GM18907 (cell line): ENCODE measurements at regions not wholly inside any gene's neighbourhood (a gene's known extent, or its start where the extent isn't known, plus 50 kb on each side); places are given as distances from the start of the nearest gene placed in this dataset.
"Not testable (repeated sequence)": the region's sequence is repeated elsewhere in the genome, so short reads cannot be mapped to it uniquely, and the experiment has no call there.

Source experiments
- ATAC-seq: cut with Tn5 transposase; IDR thresholded peaks from one replicate; pipeline ENCODE4 v1.9.1; 2021; ENCODE audit warnings: mild to moderate bottlenecking, moderate library complexity; ENCODE audit not compliant: unreplicated experiment

DNA sequence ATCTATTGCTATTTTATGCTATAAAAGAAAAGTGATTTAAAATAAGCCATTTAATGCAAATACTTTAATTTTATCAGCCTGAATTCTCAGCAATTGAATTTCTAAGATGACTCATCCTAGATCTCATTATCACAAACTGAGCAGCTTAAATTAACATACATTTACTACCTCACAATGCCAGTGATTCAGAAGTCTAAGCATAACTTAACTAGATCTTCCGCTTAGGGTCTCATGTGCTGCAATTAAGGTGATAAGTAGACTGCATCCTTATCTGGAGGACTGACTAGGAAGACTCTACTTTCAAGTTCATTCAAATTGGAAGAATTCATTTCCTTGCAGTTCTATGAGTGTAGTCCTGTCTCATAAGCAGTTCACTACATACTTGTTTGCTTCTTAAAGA is 286.6 kb downstream of the COL11A1 start:
- no peak for ATAC-seq

GRCh38 chr1:102800406-102800805 is 307.9 kb downstream of the COL11A1 start:
- ATAC-seq: no peak

- ATAC-seq: no peak
Observed at GRCh38 chr1:102799496-102799895, 308.8 kb downstream of the COL11A1 start.

DNA sequence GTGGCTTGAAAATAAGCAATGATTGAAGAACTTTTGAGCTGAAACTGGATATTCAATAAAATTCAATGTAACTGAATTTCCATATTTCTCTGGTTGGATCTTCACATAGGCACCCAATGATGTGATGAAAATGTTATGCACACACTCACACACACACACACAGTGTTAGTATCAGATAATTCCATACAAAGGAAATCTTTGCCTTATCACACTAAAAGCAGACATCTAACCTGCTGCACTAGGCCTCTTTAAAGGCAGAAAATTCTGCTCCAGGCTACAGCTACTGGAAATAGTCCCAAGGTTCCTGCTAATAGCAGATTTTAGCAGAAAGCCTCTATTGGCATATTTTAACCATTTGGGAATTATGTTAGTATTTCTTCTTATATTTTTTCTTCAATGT is 309.6 kb downstream of the COL11A1 start:
- no peak for ATAC-seq

DNA sequence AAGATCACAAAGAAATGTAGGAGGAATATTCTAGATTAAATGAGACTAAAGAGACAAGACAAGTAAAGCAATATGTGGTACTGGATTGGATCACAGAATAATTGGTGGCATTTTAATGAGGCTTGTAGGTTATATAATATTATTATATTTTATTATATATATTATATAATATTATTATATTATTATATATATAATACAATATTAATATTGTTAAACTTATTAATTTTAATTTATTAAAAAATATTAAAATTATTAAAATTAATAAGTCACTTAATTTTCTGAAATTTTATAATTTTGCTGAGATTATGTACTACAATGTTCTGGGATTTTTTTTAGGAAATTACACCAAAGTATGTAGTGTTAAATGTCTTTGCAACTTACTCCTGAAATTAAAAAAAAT is 311.9 kb downstream of the COL11A1 start:
- no peak for ATAC-seq

GRCh38 chr1:102790997-102791396 is 317.3 kb downstream of the COL11A1 start:
- no peak for ATAC-seq

DNA sequence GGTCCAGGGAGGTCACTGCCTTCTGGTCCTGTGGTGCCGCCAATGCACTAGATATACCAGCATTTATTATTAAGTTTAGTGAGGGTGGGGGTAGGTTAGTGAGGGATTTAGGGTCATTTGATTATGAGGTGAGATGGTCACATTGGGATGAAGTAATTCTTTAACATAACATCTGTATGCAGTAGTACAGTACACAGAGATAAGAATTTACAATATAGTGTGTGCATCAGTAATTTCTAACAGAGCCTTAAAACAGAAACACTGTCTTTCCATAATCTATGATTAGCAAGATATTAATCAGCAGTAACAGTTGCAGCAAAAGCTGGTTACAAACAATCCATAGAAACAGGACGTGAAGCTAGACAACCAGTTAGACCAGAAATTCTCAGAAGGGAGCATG is 318.4 kb downstream of the COL11A1 start:
- ATAC-seq: not testable (repeated sequence)

GRCh38 chr1:102783487-102783886 is 324.8 kb downstream of the COL11A1 start:
- ATAC-seq: no peak

- no peak for ATAC-seq
Observed at GRCh38 chr1:102782144-102782543, 326.2 kb downstream of the COL11A1 start.

DNA sequence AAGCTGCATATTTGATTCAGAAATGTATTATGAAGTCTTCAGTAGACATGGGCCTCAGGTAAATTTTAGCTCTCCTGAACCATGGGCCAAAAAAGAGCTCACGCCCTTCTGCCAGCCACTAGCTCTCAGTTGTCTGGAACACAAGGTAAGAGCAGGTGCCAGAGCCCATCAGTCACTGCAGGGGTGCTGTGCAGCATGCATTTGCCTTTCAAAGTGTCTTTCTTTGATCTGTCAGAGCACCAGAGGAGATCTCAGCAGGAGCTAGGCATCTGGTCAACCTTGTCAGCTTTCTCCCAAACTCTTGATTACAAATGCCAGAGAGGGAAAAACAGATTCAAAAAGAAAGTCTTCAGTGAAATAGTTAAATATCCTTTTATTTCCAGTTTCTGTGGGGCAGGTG is 332.3 kb downstream of the COL11A1 start:
- no peak for ATAC-seq

GRCh38 chr1:102772831-102773230 is 335.5 kb downstream of the COL11A1 start:
- no peak for ATAC-seq

- no peak for ATAC-seq
Observed at GRCh38 chr1:102758418-102758817, 349.9 kb downstream of the COL11A1 start.

DNA sequence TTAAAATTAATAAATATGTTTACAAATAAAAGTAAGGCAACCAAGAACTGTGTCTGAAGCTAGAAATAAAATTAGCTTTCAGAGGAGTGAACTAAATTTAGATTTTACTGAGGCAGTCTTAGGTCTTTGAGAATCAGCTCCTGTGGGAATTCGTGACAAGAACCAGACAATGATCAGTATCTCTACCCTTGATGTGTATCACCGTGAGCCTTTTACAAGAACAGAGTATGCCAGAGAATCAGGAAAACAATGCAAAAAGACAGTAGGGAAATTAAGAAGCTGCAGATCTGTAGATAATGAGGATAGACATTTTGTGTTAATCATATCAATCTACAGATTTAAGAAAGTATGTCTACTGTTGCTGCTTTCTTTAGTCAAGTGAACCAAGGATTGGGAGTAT is 351.0 kb downstream of the COL11A1 start:
- ATAC-seq: no peak

- ATAC-seq: no peak
Observed at GRCh38 chr1:102751111-102751510, 357.2 kb downstream of the COL11A1 start.

GRCh38 chr1:102742426-102742825 is 365.9 kb downstream of the COL11A1 start:
- no peak for ATAC-seq

GRCh38 chr1:102733491-102734236 is 374.7 kb downstream of the COL11A1 start:
- no peak for ATAC-seq

DNA sequence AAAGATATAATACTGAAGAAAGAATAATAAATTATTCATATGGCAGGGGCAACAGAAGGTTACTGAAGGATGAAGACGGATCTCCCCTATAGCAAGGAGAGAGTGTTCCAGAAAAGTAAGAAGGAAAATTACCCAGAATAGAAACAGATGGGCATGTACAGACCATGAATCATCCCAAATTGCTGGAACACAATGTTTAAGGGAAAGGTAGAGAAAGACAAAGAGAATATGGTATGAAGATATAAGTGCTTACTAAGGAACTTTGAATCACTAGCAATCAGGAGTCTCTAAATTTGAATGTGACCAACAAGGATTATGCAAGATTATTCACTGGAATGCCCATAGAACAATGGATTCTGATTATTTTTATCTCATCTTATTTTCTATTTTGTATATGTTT is 375.4 kb downstream of the COL11A1 start:
- ATAC-seq: no peak

DNA sequence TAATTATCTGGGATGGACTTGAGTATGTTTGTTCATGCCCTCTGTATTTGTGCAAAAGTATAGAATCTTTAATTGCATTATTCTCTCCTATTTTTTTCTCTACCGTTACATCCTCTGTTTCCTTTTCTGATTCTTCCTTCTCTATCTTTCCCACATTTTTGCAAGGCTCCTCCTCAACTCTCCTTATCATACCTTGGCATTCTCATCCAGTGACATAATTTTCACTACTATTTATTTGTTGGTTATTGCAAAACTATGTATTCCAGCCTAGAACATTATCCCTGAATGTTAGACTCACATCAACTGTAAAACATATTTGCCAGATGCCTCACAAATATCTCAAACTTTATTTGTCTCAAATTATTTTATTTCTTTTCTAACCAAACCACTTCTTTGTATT is 381.9 kb downstream of the COL11A1 start:
- no peak for ATAC-seq

GRCh38 chr1:102724741-102725140 is 383.6 kb downstream of the COL11A1 start:
- no peak for ATAC-seq

DNA sequence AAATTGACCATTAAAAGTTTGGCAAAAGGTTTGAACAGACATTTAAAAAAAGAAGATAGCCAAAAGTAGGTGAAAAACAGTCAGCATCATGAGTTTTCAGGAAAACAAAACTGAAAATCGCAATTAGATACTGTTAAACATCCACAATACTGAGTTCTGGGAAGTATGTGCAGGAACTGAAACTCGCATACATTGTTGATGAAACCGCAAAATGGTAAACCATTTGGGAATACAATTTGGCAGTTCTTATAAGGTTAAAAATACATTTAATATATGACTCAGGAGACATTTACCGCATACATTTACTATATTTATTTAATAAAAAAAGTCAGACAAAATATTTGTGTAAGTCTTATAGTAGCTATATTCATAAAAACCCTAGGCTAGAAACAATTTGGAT is 393.2 kb downstream of the COL11A1 start:
- no peak for ATAC-seq

DNA sequence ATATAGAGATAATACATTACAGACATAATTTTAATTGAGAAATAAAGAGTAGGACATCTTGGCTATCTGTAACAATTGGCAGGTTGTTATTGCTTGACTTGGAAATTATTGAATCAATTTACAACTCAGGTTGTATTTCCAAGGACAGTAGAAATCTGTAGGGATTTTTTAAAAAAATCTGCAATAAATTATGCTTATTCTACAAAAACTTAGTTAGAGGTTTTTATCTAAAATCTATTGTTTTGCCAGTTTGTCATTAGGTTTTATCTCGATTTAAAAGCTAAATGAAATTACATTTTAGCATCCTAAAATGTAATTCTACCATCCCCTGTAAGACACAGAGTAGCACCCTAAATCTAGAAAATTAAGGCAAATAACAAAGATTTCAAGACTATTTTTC is 408.8 kb downstream of the COL11A1 start:
- no peak for ATAC-seq

- no peak for ATAC-seq
Observed at GRCh38 chr1:102693345-102693744, 415.0 kb downstream of the COL11A1 start.

GRCh38 chr1:102691592-102692090 is 416.7 kb downstream of the COL11A1 start:
- ATAC-seq: no peak
